ENCODE measurements at regions not wholly inside any gene's neighbourhood (a gene's known extent, or its start where the extent isn't known, plus 50 kb on each side); places are given as distances from the start of the nearest gene placed in this dataset.

DNA sequence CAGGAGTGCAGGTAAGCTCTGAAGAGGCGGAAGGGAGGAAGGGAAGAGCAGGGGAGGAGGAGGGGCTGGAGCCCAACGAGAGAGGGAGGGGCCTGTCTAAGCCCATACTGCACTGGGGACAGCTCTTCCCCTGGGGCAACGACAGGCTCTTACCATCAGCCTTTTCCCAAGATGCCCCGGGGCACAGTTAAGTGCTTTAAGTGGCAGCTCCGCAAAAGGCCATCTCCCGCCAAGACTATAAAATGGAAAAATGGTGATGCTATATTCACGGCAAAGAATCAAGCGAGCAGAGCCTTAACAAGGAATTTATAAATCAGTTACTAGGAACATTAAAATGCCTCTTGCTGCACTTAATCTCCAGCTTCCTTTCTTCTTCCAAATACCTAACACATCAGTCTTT is 110.2 kb upstream of the NLRP1 start:
- H3K4me3 Mint-ChIP-seq, result no peak overlapping the region
- H3K4me1 Mint-ChIP-seq, result peaks cover 47% of the 10 kb centered on the region
- ATAC-seq, result peak; percentile 97
- ChIA-PET CTCF (interaction anchor here (0.8 to 3.1 kb wide), 8 partner anchors 11 to 728 kb away, joined by 3 to 38 read pairs (median 4); partner anchors contain the start of gene C1QBP), POLR2A (interaction anchor here (1.2 kb wide), 1 partner anchor 208 kb away, joined by 3 read pairs; the partner anchor contains the start of genes DERL2 and MIS12)
- no peaks in the 10 kb centered on the region for H3K27me3 Mint-ChIP-seq (ENCODE audit: low read depth)
- H3K36me3 Mint-ChIP-seq, result peaks cover 6% of the 10 kb centered on the region
- DNase-seq (ENCODE audit: low spot score), result peak; percentile 59
- TF ChIP-seq, protein P1, sequence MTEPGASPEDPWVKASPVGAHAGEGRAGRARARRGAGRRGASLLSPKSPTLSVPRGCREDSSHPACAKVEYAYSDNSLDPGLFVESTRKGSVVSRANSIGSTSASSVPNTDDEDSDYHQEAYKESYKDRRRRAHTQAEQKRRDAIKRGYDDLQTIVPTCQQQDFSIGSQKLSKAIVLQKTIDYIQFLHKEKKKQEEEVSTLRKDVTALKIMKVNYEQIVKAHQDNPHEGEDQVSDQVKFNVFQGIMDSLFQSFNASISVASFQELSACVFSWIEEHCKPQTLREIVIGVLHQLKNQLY (CRISPR knock-in tag; IDR thresholded peaks at IDR 0.05), result no peak
- TF ChIP-seq ZNF232 (CRISPR knock-in tag; IDR thresholded peaks at IDR 0.05), result no peak
- TF ChIP-seq, protein P2, sequence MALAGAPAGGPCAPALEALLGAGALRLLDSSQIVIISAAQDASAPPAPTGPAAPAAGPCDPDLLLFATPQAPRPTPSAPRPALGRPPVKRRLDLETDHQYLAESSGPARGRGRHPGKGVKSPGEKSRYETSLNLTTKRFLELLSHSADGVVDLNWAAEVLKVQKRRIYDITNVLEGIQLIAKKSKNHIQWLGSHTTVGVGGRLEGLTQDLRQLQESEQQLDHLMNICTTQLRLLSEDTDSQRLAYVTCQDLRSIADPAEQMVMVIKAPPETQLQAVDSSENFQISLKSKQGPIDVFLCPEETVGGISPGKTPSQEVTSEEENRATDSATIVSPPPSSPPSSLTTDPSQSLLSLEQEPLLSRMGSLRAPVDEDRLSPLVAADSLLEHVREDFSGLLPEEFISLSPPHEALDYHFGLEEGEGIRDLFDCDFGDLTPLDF (CRISPR knock-in tag; IDR thresholded peaks at IDR 0.05), result no peak
- TF ChIP-seq, protein P3, sequence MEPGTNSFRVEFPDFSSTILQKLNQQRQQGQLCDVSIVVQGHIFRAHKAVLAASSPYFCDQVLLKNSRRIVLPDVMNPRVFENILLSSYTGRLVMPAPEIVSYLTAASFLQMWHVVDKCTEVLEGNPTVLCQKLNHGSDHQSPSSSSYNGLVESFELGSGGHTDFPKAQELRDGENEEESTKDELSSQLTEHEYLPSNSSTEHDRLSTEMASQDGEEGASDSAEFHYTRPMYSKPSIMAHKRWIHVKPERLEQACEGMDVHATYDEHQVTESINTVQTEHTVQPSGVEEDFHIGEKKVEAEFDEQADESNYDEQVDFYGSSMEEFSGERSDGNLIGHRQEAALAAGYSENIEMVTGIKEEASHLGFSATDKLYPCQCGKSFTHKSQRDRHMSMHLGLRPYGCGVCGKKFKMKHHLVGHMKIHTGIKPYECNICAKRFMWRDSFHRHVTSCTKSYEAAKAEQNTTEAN (CRISPR knock-in tag; IDR thresholded peaks at IDR 0.05), result no peak
- TF ChIP-seq ZNF671 (CRISPR knock-in tag; IDR thresholded peaks at IDR 0.05), result no peak
- no peak for TF ChIP-seq ZNF121 (CRISPR knock-in tag; IDR thresholded peaks at IDR 0.05)
- TF ChIP-seq ZNF317 (CRISPR knock-in tag; IDR thresholded peaks at IDR 0.05; ENCODE audit: borderline replicate concordance, low read depth), result no peak
- no peak for TF ChIP-seq GRHL2 (CRISPR knock-in tag; IDR thresholded peaks at IDR 0.05; ENCODE audit: insufficient replicate concordance, severe bottlenecking)
- TF ChIP-seq, protein P4, sequence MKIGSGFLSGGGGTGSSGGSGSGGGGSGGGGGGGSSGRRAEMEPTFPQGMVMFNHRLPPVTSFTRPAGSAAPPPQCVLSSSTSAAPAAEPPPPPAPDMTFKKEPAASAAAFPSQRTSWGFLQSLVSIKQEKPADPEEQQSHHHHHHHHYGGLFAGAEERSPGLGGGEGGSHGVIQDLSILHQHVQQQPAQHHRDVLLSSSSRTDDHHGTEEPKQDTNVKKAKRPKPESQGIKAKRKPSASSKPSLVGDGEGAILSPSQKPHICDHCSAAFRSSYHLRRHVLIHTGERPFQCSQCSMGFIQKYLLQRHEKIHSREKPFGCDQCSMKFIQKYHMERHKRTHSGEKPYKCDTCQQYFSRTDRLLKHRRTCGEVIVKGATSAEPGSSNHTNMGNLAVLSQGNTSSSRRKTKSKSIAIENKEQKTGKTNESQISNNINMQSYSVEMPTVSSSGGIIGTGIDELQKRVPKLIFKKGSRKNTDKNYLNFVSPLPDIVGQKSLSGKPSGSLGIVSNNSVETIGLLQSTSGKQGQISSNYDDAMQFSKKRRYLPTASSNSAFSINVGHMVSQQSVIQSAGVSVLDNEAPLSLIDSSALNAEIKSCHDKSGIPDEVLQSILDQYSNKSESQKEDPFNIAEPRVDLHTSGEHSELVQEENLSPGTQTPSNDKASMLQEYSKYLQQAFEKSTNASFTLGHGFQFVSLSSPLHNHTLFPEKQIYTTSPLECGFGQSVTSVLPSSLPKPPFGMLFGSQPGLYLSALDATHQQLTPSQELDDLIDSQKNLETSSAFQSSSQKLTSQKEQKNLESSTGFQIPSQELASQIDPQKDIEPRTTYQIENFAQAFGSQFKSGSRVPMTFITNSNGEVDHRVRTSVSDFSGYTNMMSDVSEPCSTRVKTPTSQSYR (CRISPR knock-in tag; IDR thresholded peaks at IDR 0.05), result no peak
- H3K27ac Mint-ChIP-seq, result peak overlapping the region; percentile 13; the same call in 1 of the 2 replicates
- peaks cover 5% of the 10 kb centered on the region for H3K9me3 Mint-ChIP-seq

DNA sequence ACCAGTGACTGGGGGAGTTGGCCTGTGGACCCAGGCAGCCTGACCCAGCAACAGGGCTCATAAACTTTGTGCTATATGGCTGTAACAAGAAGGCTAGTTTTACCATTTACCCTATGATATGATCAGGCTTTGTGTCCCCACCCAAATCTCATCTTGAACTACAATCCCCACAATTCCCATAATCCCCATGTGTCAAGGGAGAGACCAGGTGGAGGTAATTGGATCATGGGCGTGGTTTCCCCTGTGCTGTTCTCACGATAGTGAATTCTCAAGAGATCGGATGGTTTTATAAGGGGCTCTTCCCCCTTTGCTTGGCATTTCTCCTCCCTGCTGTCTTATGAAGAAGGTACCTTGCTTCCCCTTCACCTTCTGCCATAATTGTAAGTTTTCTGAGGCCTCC is 111.2 kb upstream of the NLRP1 start:
- CTCF ChIA-PET, result interaction anchor here (2.4 kb wide), 1 partner anchor 11 kb away, joined by 17 read pairs; no protein-coding TSS in a partner anchor
- peaks cover 6% of the 10 kb centered on the region for H3K36me3 Mint-ChIP-seq

More for the DNA sequence above, 111.2 kb upstream of the NLRP1 start:
- peaks cover 55% of the 10 kb centered on the region for H3K4me1 Mint-ChIP-seq
- DNase-seq (ENCODE audit: low spot score), result peak; percentile 62
- peak overlapping the region; percentile 85; the same call in 1 of the 2 replicates for H3K27ac Mint-ChIP-seq
- H3K27me3 Mint-ChIP-seq (ENCODE audit: low read depth), result no peaks in the 10 kb centered on the region
- peaks cover 5% of the 10 kb centered on the region for H3K9me3 Mint-ChIP-seq
- POLR2A ChIA-PET, result no interaction called here
- peak; percentile 30 for ATAC-seq
- TF ChIP-seq, protein P5, sequence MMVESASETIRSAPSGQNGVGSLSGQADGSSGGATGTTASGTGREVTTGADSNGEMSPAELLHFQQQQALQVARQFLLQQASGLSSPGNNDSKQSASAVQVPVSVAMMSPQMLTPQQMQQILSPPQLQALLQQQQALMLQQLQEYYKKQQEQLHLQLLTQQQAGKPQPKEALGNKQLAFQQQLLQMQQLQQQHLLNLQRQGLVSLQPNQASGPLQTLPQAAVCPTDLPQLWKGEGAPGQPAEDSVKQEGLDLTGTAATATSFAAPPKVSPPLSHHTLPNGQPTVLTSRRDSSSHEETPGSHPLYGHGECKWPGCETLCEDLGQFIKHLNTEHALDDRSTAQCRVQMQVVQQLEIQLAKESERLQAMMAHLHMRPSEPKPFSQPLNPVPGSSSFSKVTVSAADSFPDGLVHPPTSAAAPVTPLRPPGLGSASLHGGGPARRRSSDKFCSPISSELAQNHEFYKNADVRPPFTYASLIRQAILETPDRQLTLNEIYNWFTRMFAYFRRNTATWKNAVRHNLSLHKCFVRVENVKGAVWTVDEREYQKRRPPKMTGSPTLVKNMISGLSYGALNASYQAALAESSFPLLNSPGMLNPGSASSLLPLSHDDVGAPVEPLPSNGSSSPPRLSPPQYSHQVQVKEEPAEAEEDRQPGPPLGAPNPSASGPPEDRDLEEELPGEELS (CRISPR knock-in tag; IDR thresholded peaks at IDR 0.05), result no peak
- TF ChIP-seq, protein P6, sequence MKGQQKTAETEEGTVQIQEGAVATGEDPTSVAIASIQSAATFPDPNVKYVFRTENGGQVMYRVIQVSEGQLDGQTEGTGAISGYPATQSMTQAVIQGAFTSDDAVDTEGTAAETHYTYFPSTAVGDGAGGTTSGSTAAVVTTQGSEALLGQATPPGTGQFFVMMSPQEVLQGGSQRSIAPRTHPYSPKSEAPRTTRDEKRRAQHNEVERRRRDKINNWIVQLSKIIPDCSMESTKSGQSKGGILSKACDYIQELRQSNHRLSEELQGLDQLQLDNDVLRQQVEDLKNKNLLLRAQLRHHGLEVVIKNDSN (CRISPR knock-in tag; IDR thresholded peaks at IDR 0.05), result peak; percentile 71; the same call in 1 of the 2 replicates
- TF ChIP-seq, protein P7, sequence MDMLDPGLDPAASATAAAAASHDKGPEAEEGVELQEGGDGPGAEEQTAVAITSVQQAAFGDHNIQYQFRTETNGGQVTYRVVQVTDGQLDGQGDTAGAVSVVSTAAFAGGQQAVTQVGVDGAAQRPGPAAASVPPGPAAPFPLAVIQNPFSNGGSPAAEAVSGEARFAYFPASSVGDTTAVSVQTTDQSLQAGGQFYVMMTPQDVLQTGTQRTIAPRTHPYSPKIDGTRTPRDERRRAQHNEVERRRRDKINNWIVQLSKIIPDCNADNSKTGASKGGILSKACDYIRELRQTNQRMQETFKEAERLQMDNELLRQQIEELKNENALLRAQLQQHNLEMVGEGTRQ (CRISPR knock-in tag; IDR thresholded peaks at IDR 0.05), result peak; percentile 75
- peak overlapping the region; percentile 76 for H3K4me3 Mint-ChIP-seq
